H1 (cell line): ENCODE measurements at regions not wholly inside any gene's neighbourhood (a gene's known extent, or its start where the extent isn't known, plus 50 kb on each side); places are given as distances from the start of the nearest gene placed in this dataset.

Experiments used
- CTCF ChIA-PET: fragments of 300-600 bp; sonication (Branson Sonifier 250); formaldehyde crosslinking; loops from one replicate; lab custom pipeline; 2021; ENCODE audit not compliant: partially characterized antibody; lab: Charles Lee
- POLR2A ChIA-PET: fragments of 300-600 bp; sonication (Branson Sonifier 250); formaldehyde crosslinking; loops from one replicate; lab custom pipeline; 2021; ENCODE audit warnings: inconsistent platforms; ENCODE audit not compliant: partially characterized antibody; lab: Charles Lee
- DNase-seq, 2 experiments: peaks; one replicate each; pipeline versions ENCODE4 v3.0.0 to v3.0.0-alpha.2; 2010 to 2022; ENCODE audit warnings: low spot score in 2 of 2, low read depth in 1 of 2, mixed read lengths in 1 of 2
- FAIRE-seq: peaks from 2 replicates; lab custom pipeline; 2011; peaks lifted over from hg19 to GRCh38; lab: Jason Lieb, UNC
- H2AFZ ChIP-seq: 2 replicates; pipeline ENCODE4 v1.8.1; 2012; ENCODE audit warnings: low read length, inconsistent platforms
- H2AK5ac ChIP-seq: 2 replicates; pipeline ENCODE4 v1.6.1; 2013; ENCODE audit warnings: low read depth, low read length
- H2BK120ac ChIP-seq: replicated peaks from 2 replicates; pipeline ENCODE3; 2013; ENCODE audit warnings: low read depth, low read length, inconsistent platforms
- H2BK12ac ChIP-seq: 2 replicates; pipeline ENCODE4 v1.6.1; 2013; ENCODE audit warnings: low read depth, low read length
- H2BK15ac ChIP-seq: 2 replicates; pipeline ENCODE4 v1.6.1; 2013; ENCODE audit warnings: low read length
- H2BK20ac ChIP-seq: 2 replicates; pipeline ENCODE4 v1.6.1; 2013; ENCODE audit warnings: low read length
- H2BK5ac ChIP-seq: 2 replicates; pipeline ENCODE4 v1.6.1; 2013; ENCODE audit warnings: low read depth, low read length
- H3K14ac ChIP-seq: 2 replicates; pipeline ENCODE4 v1.6.1; 2013; ENCODE audit warnings: inconsistent platforms; ENCODE audit not compliant: insufficient read length
- H3K18ac ChIP-seq: 2 replicates; pipeline ENCODE4 v1.6.1; 2013; ENCODE audit warnings: low read length; ENCODE audit errors: extremely low read depth
- H3K23ac ChIP-seq: 2 replicates; pipeline ENCODE4 v1.6.1; 2013; ENCODE audit warnings: inconsistent platforms; ENCODE audit not compliant: insufficient read length
- H3K23me2 ChIP-seq: 2 replicates; pipeline ENCODE4 v1.6.1; 2013; ENCODE audit warnings: low read depth, low read length
- H3K27ac ChIP-seq: 2 replicates; pipeline ENCODE4 v1.6.1; 2011; ENCODE audit warnings: low read depth, low read length, inconsistent platforms
- H3K27me3 ChIP-seq, 4 experiments: replicated peaks in 1 of 4; 1 replicate in 1 of 4; 2 replicates in 3 of 4; pipeline versions ENCODE4 v1.6.1 to v1.8.1; 2011 to 2013; ENCODE audit warnings: low read length in 3 of 4, mild to moderate bottlenecking in 3 of 4, inconsistent platforms in 2 of 4, mixed read lengths in 2 of 4, moderate library complexity in 1 of 4; ENCODE audit not compliant: control insufficient read depth in 3 of 4, insufficient read depth in 3 of 4; ENCODE audit errors: extremely low read depth in 1 of 4
- H3K36me3 ChIP-seq, 4 experiments: 2 replicates each; pipeline versions ENCODE4 v1.6.1 to v1.8.1; 2011 to 2013; ENCODE audit warnings: mild to moderate bottlenecking in 4 of 4, low read length in 3 of 4, moderate library complexity in 2 of 4, control low read depth in 1 of 4, inconsistent platforms in 1 of 4; ENCODE audit not compliant: insufficient read depth in 4 of 4, control insufficient read depth in 2 of 4
- H3K4ac ChIP-seq: replicated peaks from 2 replicates; pipeline ENCODE3; 2013; ENCODE audit warnings: low read length, low read depth, mixed read lengths, inconsistent platforms; ENCODE audit not compliant: insufficient read length
- H3K4me1 ChIP-seq, 4 experiments: replicated peaks in 1 of 4; 1 replicate in 1 of 4; 2 replicates in 3 of 4; pipeline versions ENCODE4 v1.6.1 to v1.8.1; 2011 to 2013; ENCODE audit warnings: low read length in 3 of 4, inconsistent platforms in 2 of 4, mixed read lengths in 1 of 4; ENCODE audit not compliant: insufficient read depth in 4 of 4, control insufficient read depth in 3 of 4
- H3K4me2 ChIP-seq, 2 experiments: 2 replicates each; pipeline versions ENCODE4 v1.6.1 to v1.8.1; 2011 to 2013; ENCODE audit warnings: low read depth in 2 of 2, low read length in 2 of 2, control low read depth in 1 of 2, inconsistent platforms in 1 of 2, mild to moderate bottlenecking in 1 of 2; ENCODE audit not compliant: insufficient read depth in 1 of 2
- H3K4me3 ChIP-seq, 4 experiments: fragments of 200-600, 300-600 bp in 1 of 4; sonication (generic), shearing (Covaris generic), sonication (Bioruptor Twin) in 1 of 4; 2 replicates each; pipeline versions ENCODE4 v1.5.1 to v1.8.1; 2011 to 2016; ENCODE audit warnings: low read length in 4 of 4, low read depth in 3 of 4, control low read depth in 2 of 4, inconsistent platforms in 2 of 4, mild to moderate bottlenecking in 2 of 4, mixed read lengths in 1 of 4, moderate library complexity in 1 of 4; ENCODE audit not compliant: insufficient read depth in 2 of 4; ENCODE audit errors: extremely low read depth in 1 of 4
- H3K56ac ChIP-seq: replicated peaks from 2 replicates; pipeline ENCODE3; 2013; ENCODE audit warnings: low read depth, mild to moderate bottlenecking, mixed read lengths, low read length, inconsistent platforms; ENCODE audit not compliant: insufficient read length
- H3K79me1 ChIP-seq: 2 replicates; pipeline ENCODE4 v1.6.1; 2013; ENCODE audit warnings: low read depth, low read length, control low read depth
- H3K79me2 ChIP-seq, 2 experiments: 2 replicates each; pipeline versions ENCODE4 v1.6.1 to v1.8.1; 2012 to 2013; ENCODE audit warnings: low read length in 2 of 2, mild to moderate bottlenecking in 2 of 2, inconsistent platforms in 1 of 2; ENCODE audit not compliant: insufficient read depth in 2 of 2, control insufficient read depth in 1 of 2
- H3K9ac ChIP-seq, 4 experiments: replicated peaks in 1 of 4; 1 replicate in 1 of 4; 2 replicates in 3 of 4; pipeline versions ENCODE4 v1.6.1 to v1.8.1; 2011 to 2013; ENCODE audit warnings: low read depth in 3 of 4, low read length in 3 of 4, control low read depth in 2 of 4, mild to moderate bottlenecking in 2 of 4, moderate library complexity in 2 of 4, inconsistent platforms in 1 of 4; ENCODE audit errors: extremely low read depth in 1 of 4
- H3K9me3 ChIP-seq, 2 experiments: 2 replicates each; pipeline versions ENCODE4 v1.6.1 to v1.8.1; 2012 to 2013; ENCODE audit warnings: mild to moderate bottlenecking in 2 of 2, moderate library complexity in 2 of 2, control low read depth in 1 of 2, inconsistent platforms in 1 of 2, low read depth in 1 of 2, low read length in 1 of 2, mixed read lengths in 1 of 2; ENCODE audit not compliant: insufficient read depth in 2 of 2
- H4K20me1 ChIP-seq, 2 experiments: replicated peaks in 1 of 2; 2 replicates each; pipeline versions ENCODE3 to v1.8.1; 2011 to 2013; ENCODE audit warnings: inconsistent platforms in 2 of 2, low read length in 2 of 2, mild to moderate bottlenecking in 1 of 2; ENCODE audit not compliant: insufficient read depth in 2 of 2, control insufficient read depth in 1 of 2
- H4K5ac ChIP-seq: 2 replicates; pipeline ENCODE4 v1.6.1; 2013; ENCODE audit warnings: low read length, low read depth, mixed read lengths, inconsistent platforms; ENCODE audit not compliant: insufficient read length
- H4K8ac ChIP-seq: 2 replicates; pipeline ENCODE4 v1.8.0; 2013; ENCODE audit warnings: mild to moderate bottlenecking, moderate library complexity, low read length, inconsistent platforms; ENCODE audit not compliant: insufficient read depth; ENCODE audit errors: extremely low read depth
- H4K91ac ChIP-seq: replicated peaks from 2 replicates; pipeline ENCODE3; 2013; ENCODE audit warnings: low read length, mixed read lengths, inconsistent platforms; ENCODE audit not compliant: insufficient read length
- CHD2 ChIP-seq: IDR thresholded peaks from 2 replicates; pipeline ENCODE4 v1.6.1; 2012; ENCODE audit warnings: low read length, improper control_type of control experiment
- CTBP2 ChIP-seq: IDR thresholded peaks from 2 replicates; pipeline ENCODE4 v1.7.0; 2011; ENCODE audit warnings: borderline replicate concordance, mild to moderate bottlenecking, moderate library complexity, mixed read lengths, low read length; ENCODE audit not compliant: insufficient read depth, insufficient read length
- EZH2 ChIP-seq: fragments of 200-600 bp; sonication (generic); IDR thresholded peaks from 2 replicates; pipeline ENCODE4 v1.7.1; 2012; ENCODE audit warnings: low read depth, mild to moderate bottlenecking, moderate library complexity, low read length, inconsistent platforms; ENCODE audit not compliant: severe bottlenecking
- HDAC6 ChIP-seq: IDR thresholded peaks from one replicate; pipeline ENCODE4 v1.7.1; 2012; ENCODE audit warnings: low read depth, mild to moderate bottlenecking, inconsistent platforms, low read length, moderate library complexity
- NRF1 ChIP-seq: IDR thresholded peaks from 2 replicates; pipeline ENCODE4 v1.6.1; 2011; ENCODE audit warnings: mild to moderate bottlenecking, low read depth, low read length, improper control_type of control experiment
- SP1 ChIP-seq: IDR thresholded peaks from 2 replicates; pipeline ENCODE4 v1.6.1; 2011; ENCODE audit warnings: low read depth, low read length
- TAF1 ChIP-seq: IDR thresholded peaks from 2 replicates; pipeline ENCODE4 v1.6.1; 2011; ENCODE audit warnings: mild to moderate bottlenecking, low read depth, low read length
- WGBS, 2 experiments: shearing (Covaris generic) in 1 of 2; methylation state at CpG; one replicate each; pipeline versions ENCODE4 v1.1.6 to v1.1.7; 2013 to 2015; ENCODE audit warnings: low lambda C conversion rate in 2 of 2, mixed read lengths in 2 of 2, inconsistent platforms in 1 of 2, low coverage in 1 of 2, missing lambda C conversion rate in 1 of 2; ENCODE audit not compliant: insufficient replicate concordance in 2 of 2, insufficient coverage in 1 of 2, insufficient read length in 1 of 2; ENCODE audit errors: extremely low coverage in 1 of 2, missing lambda C conversion rate in 1 of 2; 5-methylcytosine and 5-hydroxymethylcytosine counted together

GRCh38 chr5:60102961-60103693 is 209.6 kb upstream of the PDE4D start:
- WGBS, 2 experiments = 85% methylated on average over 4 of the region's 4 CpGs; no CpG with 5 or more reads in 1 of the 2 experiments
- H3K4ac ChIP-seq = no peak overlapping the region
- H3K27me3 ChIP-seq = no peaks in the 10 kb centered on the region
- H3K9ac ChIP-seq = no peak overlapping the region
- H3K4me3 ChIP-seq = no peak overlapping the region
- no peak overlapping the region for H3K23ac ChIP-seq
- no peak for TF ChIP-seq NRF1
- no peak for TF ChIP-seq SP1
- TF ChIP-seq TAF1 = no peak
- TF ChIP-seq EZH2 = no peak
- TF ChIP-seq CTBP2 = no peak
- no peak for TF ChIP-seq HDAC6
- TF ChIP-seq CHD2 = no peak
- H2BK120ac ChIP-seq = no peak overlapping the region
- FAIRE-seq = no peak
- H2BK20ac ChIP-seq = no peak overlapping the region
- POLR2A ChIA-PET = no interaction called here
- H3K9me3 ChIP-seq = peaks cover 5 to 14% of the 10 kb centered on the region in 2 experiments; a peak in 2 of 4 replicates
- H4K5ac ChIP-seq = no peak overlapping the region
- H3K23me2 ChIP-seq = no peaks in the 10 kb centered on the region
- H3K27ac ChIP-seq = no peak overlapping the region
- DNase-seq = no peak
- H3K4me1 ChIP-seq = no peaks in the 10 kb centered on the region
- H4K91ac ChIP-seq = no peak overlapping the region
- H3K36me3 ChIP-seq = no peaks in the 10 kb centered on the region; a peak in 1 of 8 replicates
- H3K14ac ChIP-seq = no peak overlapping the region
- no peak overlapping the region for H2AK5ac ChIP-seq
- H3K79me2 ChIP-seq = no peaks in the 10 kb centered on the region
- H2BK5ac ChIP-seq = no peak overlapping the region
- no peaks in the 10 kb centered on the region for H4K20me1 ChIP-seq
- H3K79me1 ChIP-seq = no peaks in the 10 kb centered on the region
- H3K18ac ChIP-seq = no peak overlapping the region
- H2AFZ ChIP-seq = no peak overlapping the region
- CTCF ChIA-PET = interaction anchor here (0.9 to 1.3 kb wide), 2 partner anchors 8 to 184 kb away, joined by 3 read pairs; no protein-coding TSS in a partner anchor
- no peak overlapping the region for H3K4me2 ChIP-seq
- no peak overlapping the region for H3K56ac ChIP-seq
- H2BK12ac ChIP-seq = no peak overlapping the region
- no peak overlapping the region for H2BK15ac ChIP-seq
- no peak overlapping the region for H4K8ac ChIP-seq
